Thyroid gland (tissue), 4 donors: ENCODE measurements at regions not wholly inside any gene's neighbourhood (a gene's known extent, or its start where the extent isn't known, plus 50 kb on each side); places are given as distances from the start of the nearest gene placed in this dataset.

Source experiments
- CTCF ChIP-seq, 6 experiments: fragments of 200-600 bp in 3 of 6; fragments of 450-650 bp in 3 of 6; sonication (generic) in 3 of 6; IDR thresholded peaks; one replicate each; pipeline ENCODE4 v1.5.1; 2016 to 2019; ENCODE audit warnings: antibody characterized with exemption in 6 of 6, mild to moderate bottlenecking in 2 of 6, inconsistent platforms in 1 of 6, moderate library complexity in 1 of 6
- POLR2A ChIP-seq, 2 donors: fragments of 450-650 bp; IDR thresholded peaks; one replicate each; pipeline ENCODE4 v1.6.1; 2017; ENCODE audit warnings: antibody characterized with exemption in 2 of 2, mild to moderate bottlenecking in 2 of 2, moderate library complexity in 1 of 2

DNA sequence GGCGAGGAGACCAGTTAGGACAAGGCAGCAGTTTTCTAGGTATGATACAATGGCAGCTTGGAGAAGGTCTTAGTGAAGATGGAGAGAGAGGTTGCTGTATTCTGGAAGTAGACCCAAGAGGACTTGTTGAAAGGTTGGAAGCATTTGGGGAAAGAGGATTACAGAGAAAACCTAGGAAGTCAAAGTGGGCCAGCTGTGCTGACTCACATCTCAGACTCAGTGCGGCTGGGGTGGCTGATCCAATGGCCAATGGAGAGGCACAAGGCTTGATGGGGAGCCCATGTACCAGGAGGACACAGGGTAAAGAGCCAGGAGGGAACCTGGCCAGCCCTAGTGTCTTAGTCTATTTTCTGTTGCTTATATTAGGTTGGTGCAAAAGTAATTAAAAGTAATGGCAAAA lies 194.5 kb upstream of the GALNT17 start:
- TF ChIP-seq CTCF (IDR thresholded peaks at IDR 0.05) (no peak), POLR2A (IDR thresholded peaks at IDR 0.05) (no peak)
